GM18505 (cell line): ENCODE measurements at regions not wholly inside any gene's neighbourhood (a gene's known extent, or its start where the extent isn't known, plus 50 kb on each side); places are given as distances from the start of the nearest gene placed in this dataset.
"Not testable (repeated sequence)": the region's sequence is repeated elsewhere in the genome, so short reads cannot be mapped to it uniquely, and the experiment has no call there.

Experiments used
- ATAC-seq: cut with Tn5 transposase; IDR thresholded peaks from one replicate; pipeline ENCODE4 v1.9.1; 2021; ENCODE audit not compliant: unreplicated experiment
- POLR2A ChIP-seq: IDR thresholded peaks from 4 replicates; pipeline ENCODE4 v1.6.1; 2011; ENCODE audit warnings: borderline replicate concordance; ENCODE audit not compliant: insufficient read depth, insufficient read length; ENCODE audit errors: extremely low read depth

- TF ChIP-seq POLR2A, result no peak
- no peak for ATAC-seq
These were observed 133.7 kb downstream of the ATL2 start for GRCh38 chr2:38243186-38243880.

- no peak for TF ChIP-seq POLR2A
- ATAC-seq, result no peak
These were observed 137.6 kb downstream of the ATL2 start for GRCh38 chr2:38239452-38239851.

DNA sequence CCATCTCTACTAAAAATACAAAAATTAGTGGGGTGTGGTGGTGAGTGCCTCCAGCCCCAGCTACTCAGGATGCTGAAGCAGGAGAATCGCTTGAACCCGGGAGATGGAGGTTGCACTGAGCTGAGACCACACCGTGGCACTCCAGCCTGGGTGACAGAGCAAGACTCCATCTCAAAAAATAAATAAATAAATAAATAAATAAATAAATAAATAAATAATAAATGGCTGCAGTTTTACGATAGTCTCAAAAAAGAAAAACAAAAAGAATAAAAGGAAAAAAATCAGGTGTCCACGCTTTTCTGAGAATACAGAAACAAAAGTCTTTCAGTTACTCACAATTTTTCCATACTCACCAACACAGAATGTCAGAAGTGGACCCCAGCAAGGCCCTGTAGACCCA is 138.4 kb downstream of the ATL2 start:
- not testable (repeated sequence) for ATAC-seq

GRCh38 chr2:38237311-38237710 is 139.8 kb downstream of the ATL2 start:
- ATAC-seq, result no peak

DNA sequence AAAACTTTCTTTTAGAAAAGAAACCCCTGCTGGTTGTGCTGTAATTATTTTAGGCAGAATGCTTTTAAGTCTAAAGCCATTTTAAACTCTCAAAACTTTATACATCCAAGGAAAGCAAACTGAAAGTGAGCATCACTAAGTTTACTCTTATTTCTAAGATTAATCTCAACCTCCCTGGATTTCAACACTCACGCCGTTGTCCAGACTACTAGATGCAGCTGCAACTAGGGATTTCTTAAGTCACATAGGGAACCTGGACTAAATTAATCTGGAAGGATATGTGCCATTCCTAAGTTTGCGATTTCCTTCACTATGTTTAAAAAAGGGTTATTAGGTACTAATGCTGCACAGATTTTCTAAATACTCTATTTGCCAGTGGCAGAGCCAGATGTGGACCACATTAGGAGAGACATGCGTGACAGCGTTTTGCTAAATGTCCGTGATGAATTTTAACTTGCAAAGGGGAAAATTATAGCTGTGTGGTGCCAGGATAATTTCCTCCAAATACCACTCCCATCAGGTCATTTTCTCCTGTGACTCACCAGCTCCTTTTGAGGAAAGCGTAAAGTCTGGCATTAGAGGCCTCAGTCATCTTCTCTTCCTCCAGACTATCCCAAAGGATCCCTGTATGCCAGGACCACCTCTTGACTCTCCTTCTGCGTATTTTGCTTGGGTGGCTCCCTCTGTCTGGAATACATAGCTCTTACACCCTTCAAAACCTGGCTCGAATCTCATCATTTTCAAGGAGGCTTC is 143.7 kb downstream of the ATL2 start:
- TF ChIP-seq POLR2A, result no peak
- no peak for ATAC-seq

More at GRCh38 chr2:38237311-38237710, 139.8 kb downstream of the ATL2 start:
- no peak for TF ChIP-seq POLR2A

DNA sequence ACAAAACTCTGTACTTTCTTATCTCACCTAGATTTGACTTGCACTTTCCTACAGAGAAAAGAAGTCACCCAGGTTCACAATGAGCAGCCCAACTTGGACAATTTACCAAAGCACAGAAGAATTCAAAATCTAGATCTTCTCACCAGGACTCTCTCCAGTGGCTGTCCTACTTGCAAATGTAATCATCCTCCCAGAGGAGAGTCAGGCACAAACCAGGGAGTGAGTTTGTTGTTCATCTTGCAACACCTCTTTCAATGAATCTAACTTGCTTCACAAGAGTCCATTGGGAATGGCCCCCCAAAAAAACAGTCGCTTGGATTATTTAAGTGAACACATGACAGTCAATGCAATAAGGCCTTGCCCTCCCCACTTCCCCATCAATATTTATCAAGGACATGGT is 144.6 kb downstream of the ATL2 start:
- no peak for TF ChIP-seq POLR2A
- no peak for ATAC-seq

DNA sequence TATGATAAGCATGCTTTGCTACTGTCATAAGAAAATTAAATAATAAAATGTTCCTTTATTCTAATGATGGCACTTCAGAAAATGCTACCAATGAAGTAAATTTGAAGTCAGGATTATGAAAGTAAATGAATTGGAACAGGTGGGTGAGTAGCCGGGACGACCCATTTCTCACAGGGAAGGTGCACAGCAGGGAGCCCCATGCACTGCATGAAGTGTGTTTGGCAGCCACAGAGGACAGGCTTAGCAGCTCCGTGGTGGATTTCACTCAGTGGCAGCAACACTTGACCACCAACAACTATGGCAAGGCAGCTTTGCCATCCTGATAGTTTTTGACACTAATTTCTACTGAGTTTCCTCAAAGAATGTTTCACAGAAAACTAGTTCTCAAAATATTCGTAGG is 146.3 kb downstream of the ATL2 start:
- TF ChIP-seq POLR2A, result no peak
- ATAC-seq, result no peak

- no peak for ATAC-seq
- no peak for TF ChIP-seq POLR2A
These were observed 148.3 kb downstream of the ATL2 start for GRCh38 chr2:38228753-38229152.

- no peak for ATAC-seq
- TF ChIP-seq POLR2A, result no peak
These were observed 149.0 kb upstream of the CYP1B1 start for GRCh38 chr2:38224821-38225437.

DNA sequence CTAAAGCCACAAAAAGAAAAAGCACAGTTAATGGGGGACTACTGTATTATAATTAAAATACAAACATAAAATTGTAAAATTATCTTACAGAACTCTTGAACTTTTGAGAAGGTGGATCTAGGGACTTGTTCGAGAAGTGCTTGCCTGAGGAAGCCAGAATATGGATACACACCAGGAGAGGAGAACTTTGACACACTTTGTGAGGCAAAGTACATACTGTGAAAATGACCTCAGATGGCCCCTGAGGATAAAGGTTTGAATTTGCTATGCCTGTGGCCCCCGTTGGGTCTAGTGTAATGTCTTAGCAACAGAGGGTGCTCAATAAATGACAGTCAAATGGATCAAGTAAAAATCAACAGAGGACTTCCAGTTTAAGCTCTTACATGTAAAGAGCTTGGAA is 148.2 kb upstream of the CYP1B1 start:
- no peak for TF ChIP-seq POLR2A
- ATAC-seq, result no peak

GRCh38 chr2:38223256-38223655 is 147.3 kb upstream of the CYP1B1 start:
- ATAC-seq, result no peak
- TF ChIP-seq POLR2A, result no peak

DNA sequence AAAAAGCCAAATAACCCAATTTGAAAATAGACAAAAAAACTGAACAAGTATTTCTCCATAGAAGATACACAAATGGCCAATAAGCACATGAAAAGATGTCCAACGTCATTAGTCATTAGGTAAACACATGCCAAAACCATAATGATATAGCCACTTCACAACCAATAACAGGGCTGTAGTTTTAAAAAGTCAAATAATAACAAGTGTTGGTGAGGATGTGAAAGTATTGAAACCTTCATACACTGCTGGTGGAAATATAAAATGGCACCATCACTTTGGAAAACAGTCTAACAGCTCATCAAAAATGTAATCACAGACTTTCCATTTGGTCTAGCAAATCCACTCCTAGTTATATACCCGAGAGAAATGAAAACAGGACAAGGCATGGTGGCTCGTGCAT is 144.2 kb upstream of the CYP1B1 start:
- TF ChIP-seq POLR2A, result no peak

GRCh38 chr2:38218995-38219394 is 143.0 kb upstream of the CYP1B1 start:
- no peak for ATAC-seq
- no peak for TF ChIP-seq POLR2A

More for the DNA sequence above, 144.2 kb upstream of the CYP1B1 start:
- ATAC-seq, result no peak

DNA sequence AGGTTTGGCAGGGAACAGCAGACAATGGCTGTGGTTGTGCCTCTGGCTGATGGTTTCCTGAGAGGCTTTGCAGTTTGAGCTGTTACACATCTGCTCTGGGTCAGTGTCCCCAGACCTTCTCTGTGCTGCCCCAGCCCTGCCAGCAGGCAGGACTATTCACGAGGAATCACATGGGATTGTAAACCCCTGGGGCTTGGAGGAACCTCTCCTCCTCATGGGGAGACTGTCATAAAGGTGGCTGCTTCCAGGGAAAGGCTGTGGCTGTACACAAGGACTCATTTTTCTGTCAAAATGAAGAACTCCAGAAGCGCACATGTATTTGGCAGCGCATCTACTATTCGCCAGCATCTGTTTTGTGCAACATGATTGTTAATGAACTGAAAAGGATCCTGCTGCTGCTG is 142.6 kb upstream of the CYP1B1 start:
- ATAC-seq, result no peak
- no peak for TF ChIP-seq POLR2A
